GM12864 (cell line): ENCODE measurements at regions not wholly inside any gene's neighbourhood (a gene's known extent, or its start where the extent isn't known, plus 50 kb on each side); places are given as distances from the start of the nearest gene placed in this dataset.
"Not testable (repeated sequence)": the region's sequence is repeated elsewhere in the genome, so short reads cannot be mapped to it uniquely, and the experiment has no call there.

Experiments
- DNase-seq: peaks from one replicate; pipeline ENCODE4 v3.0.0-alpha.2; 2011; ENCODE audit warnings: low read depth
- H3K4me3 ChIP-seq: 2 replicates; pipeline ENCODE4 v1.5.1; 2011; ENCODE audit warnings: mild to moderate bottlenecking, low read depth, low read length, control low read depth
- TF ChIP-seq, protein P1 (sequence below): IDR thresholded peaks from 2 replicates; pipeline ENCODE4 v1.5.1; 2011; ENCODE audit warnings: low read depth, mild to moderate bottlenecking, moderate library complexity, low read length, control low read depth, inconsistent platforms; ENCODE audit errors: missing control alignments

DNA sequence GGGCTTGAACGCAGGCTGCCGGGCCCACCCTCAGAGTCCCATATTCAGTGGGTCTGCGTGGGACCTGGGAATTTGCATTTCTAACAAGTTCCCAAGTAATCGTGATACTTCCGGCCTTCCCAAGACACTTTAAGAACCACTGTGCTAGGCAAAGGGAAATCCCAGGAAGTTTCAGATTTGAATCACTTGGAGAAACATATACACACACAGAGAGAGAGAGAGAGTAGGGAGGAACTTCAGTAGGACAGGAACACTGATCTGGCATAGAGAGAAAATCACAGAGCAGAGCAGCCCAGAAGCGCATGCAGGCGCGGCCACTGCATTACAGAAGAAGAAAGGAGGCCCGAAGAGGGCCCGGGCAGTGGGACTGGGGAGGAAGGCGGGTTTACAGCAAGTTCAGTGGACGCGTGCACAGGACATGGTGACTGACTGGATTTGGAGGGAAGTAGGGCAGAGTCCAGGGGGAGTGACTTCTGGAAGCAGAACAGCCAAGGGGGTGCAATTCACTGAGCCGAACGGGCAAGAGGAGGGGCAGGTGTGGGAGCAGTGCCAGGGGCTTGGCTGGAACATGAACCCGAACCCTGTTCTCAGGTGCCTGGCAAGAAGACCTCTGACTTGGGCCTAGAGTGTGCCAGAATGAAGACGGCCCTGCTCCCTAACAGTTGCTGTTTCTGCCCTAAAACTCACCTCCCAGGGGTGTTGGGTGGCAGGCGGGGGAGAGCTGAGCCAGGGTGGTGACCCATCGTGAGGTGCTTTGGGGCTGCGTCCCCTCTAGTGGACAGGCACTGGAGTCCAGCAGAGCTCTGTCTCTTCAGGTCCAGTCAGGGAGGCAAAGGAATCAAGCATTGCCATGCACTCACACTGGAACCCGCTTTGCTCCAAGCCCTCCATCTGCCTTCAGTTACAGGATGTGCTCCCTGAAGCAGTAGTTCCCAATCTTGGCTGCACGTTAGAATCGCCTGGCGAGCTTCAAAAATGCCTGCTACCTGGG, 101.3 kb upstream of the HES1 start:
- TF ChIP-seq, protein P1, sequence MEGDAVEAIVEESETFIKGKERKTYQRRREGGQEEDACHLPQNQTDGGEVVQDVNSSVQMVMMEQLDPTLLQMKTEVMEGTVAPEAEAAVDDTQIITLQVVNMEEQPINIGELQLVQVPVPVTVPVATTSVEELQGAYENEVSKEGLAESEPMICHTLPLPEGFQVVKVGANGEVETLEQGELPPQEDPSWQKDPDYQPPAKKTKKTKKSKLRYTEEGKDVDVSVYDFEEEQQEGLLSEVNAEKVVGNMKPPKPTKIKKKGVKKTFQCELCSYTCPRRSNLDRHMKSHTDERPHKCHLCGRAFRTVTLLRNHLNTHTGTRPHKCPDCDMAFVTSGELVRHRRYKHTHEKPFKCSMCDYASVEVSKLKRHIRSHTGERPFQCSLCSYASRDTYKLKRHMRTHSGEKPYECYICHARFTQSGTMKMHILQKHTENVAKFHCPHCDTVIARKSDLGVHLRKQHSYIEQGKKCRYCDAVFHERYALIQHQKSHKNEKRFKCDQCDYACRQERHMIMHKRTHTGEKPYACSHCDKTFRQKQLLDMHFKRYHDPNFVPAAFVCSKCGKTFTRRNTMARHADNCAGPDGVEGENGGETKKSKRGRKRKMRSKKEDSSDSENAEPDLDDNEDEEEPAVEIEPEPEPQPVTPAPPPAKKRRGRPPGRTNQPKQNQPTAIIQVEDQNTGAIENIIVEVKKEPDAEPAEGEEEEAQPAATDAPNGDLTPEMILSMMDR = no peak
- no peak for DNase-seq
- H3K4me3 ChIP-seq = no peak overlapping the region

- no peak for DNase-seq
- no peak overlapping the region for H3K4me3 ChIP-seq
- TF ChIP-seq, protein P1 = no peak
Measured at GRCh38 chr3:194035406-194036138, 100.4 kb upstream of the HES1 start.

DNA sequence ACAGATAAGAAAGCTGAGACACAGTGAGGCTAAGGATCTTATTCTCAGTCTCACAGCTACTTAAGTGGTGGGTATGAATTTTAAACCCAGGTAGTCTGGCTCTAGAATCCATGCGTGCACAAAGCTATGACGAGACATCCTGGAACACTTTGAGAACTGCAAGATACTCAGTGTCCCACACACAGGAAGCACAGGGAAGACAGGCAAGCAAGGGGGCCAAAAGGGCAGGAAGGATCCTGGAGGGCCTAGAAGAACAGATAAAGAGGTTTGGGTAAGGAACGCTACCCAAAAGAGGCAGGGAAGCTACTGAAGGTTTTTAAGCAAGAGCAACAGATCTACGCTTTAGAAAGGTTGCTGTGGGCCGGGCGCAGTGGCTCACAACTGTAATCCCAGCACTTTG, 99.1 kb upstream of the HES1 start:
- TF ChIP-seq, protein P1 = no peak
- H3K4me3 ChIP-seq = no peak overlapping the region
- DNase-seq = no peak

- H3K4me3 ChIP-seq, DNase-seq: not testable (repeated sequence)
Measured at GRCh38 chr3:194038346-194038745, 97.6 kb upstream of the HES1 start.

- DNase-seq = no peak
- no peak overlapping the region for H3K4me3 ChIP-seq
- TF ChIP-seq, protein P1 = no peak
Measured at GRCh38 chr3:194038960-194039359, 97.0 kb upstream of the HES1 start.

DNA sequence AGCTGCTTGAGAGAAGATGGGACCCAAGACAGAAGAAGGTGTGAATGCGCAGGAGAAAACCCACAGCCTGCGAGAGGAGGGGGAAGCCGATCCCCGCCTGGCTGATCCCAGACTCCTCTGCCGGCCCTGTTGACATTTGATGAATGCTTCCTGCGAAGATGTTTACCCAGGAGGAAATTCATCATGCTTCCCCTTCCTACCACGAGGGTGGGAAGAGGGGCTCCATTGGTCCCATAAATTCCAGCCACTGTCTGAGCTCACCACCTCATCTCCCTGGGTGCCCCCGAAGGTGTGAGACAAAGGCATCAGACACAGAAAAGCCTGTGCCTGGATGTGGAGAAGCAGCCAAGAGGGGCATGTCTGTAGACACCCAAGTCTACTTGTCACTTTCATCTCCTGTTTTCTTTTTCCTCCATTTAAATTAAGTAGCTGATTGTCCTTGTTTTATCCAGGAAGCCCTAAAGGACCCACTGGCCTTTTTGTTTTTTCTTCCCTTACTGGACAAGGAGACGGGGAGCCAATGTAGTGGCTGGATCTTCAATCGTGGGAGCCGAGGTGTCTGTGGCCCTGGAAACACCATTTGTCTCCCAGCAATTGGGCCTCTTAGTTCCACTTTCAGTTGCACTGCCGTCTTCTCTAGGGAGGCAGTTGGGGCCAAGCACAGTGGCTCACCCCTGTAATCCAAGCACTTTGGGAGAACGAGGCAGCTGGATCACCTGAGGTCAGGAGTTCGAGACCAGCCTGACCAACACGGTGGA, 95.3 kb upstream of the HES1 start:
- TF ChIP-seq, protein P1 = no peak
- H3K4me3 ChIP-seq = no peak overlapping the region
- no peak for DNase-seq

GRCh38 chr3:194042927-194043326, 93.0 kb upstream of the HES1 start:
- DNase-seq = no peak
- H3K4me3 ChIP-seq = no peak overlapping the region
- TF ChIP-seq, protein P1 = no peak
